ENCODE measurements at regions not wholly inside any gene's neighbourhood (a gene's known extent, or its start where the extent isn't known, plus 50 kb on each side); places are given as distances from the start of the nearest gene placed in this dataset.

GRCh38 chr12:124706363-124706762 lies 139.0 kb upstream of the NCOR2 start:
- Histone ChIP-seq H3K27ac (ENCODE audit: low read depth, low read length, poor library complexity, severe bottlenecking) (no peak overlapping the region), H3K79me2 (ENCODE audit: insufficient read depth, low read length) (no peaks in the 10 kb centered on the region), H2AFZ (ENCODE audit: low read length) (no peak overlapping the region), H3K4me2 (ENCODE audit: low read length) (no peak overlapping the region), H3K4me3 (ENCODE audit: low read depth, low read length, poor library complexity, severe bottlenecking) (no peak overlapping the region), H3K9me3 (ENCODE audit: low read length) (no peaks in the 10 kb centered on the region), H3K36me3 (ENCODE audit: insufficient read depth, low read length) (no peaks in the 10 kb centered on the region), H3K4me1 (ENCODE audit: insufficient read depth, low read length, severe bottlenecking) (no peaks in the 10 kb centered on the region), H3K9ac (ENCODE audit: low read length) (no peak overlapping the region), H3F3A (ENCODE audit: insufficient read depth, low read length) (no peaks in the 10 kb centered on the region), H3K9me2 (ENCODE audit: low read depth, low read length) (no peaks in the 10 kb centered on the region), H4K20me1 (ENCODE audit: insufficient read depth, low read length) (no peaks in the 10 kb centered on the region), H3K27me3 (ENCODE audit: insufficient read depth, low read length) (no peaks in the 10 kb centered on the region; the same call in 1 of the 2 replicates)
- TF ChIP-seq EZH2 (IDR thresholded peaks at IDR 0.05; ENCODE audit: borderline replicate concordance, low read length) (no peak), CTCF (IDR thresholded peaks at IDR 0.05; ENCODE audit: low read length) (no peak)

- Histone ChIP-seq H2AFZ (ENCODE audit: low read length) (no peak overlapping the region), H3K9ac (ENCODE audit: low read length) (no peak overlapping the region), H3K27ac (ENCODE audit: low read depth, low read length, poor library complexity, severe bottlenecking) (no peak overlapping the region), H3K4me1 (ENCODE audit: insufficient read depth, low read length, severe bottlenecking) (no peaks in the 10 kb centered on the region), H3K27me3 (ENCODE audit: insufficient read depth, low read length) (no peaks in the 10 kb centered on the region; the same call in 1 of the 2 replicates), H3K79me2 (ENCODE audit: insufficient read depth, low read length) (no peaks in the 10 kb centered on the region), H3K9me3 (ENCODE audit: low read length) (no peaks in the 10 kb centered on the region), H3K4me2 (ENCODE audit: low read length) (no peak overlapping the region), H3F3A (ENCODE audit: insufficient read depth, low read length) (no peaks in the 10 kb centered on the region), H3K36me3 (ENCODE audit: insufficient read depth, low read length) (no peaks in the 10 kb centered on the region), H3K9me2 (ENCODE audit: low read depth, low read length) (no peaks in the 10 kb centered on the region), H3K4me3 (ENCODE audit: low read depth, low read length, poor library complexity, severe bottlenecking) (no peak overlapping the region), H4K20me1 (ENCODE audit: insufficient read depth, low read length) (no peaks in the 10 kb centered on the region)
- TF ChIP-seq EZH2 (IDR thresholded peaks at IDR 0.05; ENCODE audit: borderline replicate concordance, low read length) (no peak), CTCF (IDR thresholded peaks at IDR 0.05; ENCODE audit: low read length) (no peak)
These were observed 138.2 kb upstream of the NCOR2 start for GRCh38 chr12:124705545-124706138.

GRCh38 chr12:124704619-124705018 lies 137.2 kb upstream of the NCOR2 start:
- H3K9me2 ChIP-seq (ENCODE audit: low read depth, low read length) = no peaks in the 10 kb centered on the region
- H3K4me3 ChIP-seq (ENCODE audit: low read depth, low read length, poor library complexity, severe bottlenecking) = no peak overlapping the region
- H3K27me3 ChIP-seq (ENCODE audit: insufficient read depth, low read length) = no peaks in the 10 kb centered on the region; the same call in 1 of the 2 replicates
- H3F3A ChIP-seq (ENCODE audit: insufficient read depth, low read length) = no peaks in the 10 kb centered on the region
- H3K27ac ChIP-seq (ENCODE audit: low read depth, low read length, poor library complexity, severe bottlenecking) = no peak overlapping the region
- H3K4me1 ChIP-seq (ENCODE audit: insufficient read depth, low read length, severe bottlenecking) = no peaks in the 10 kb centered on the region
- H3K79me2 ChIP-seq (ENCODE audit: insufficient read depth, low read length) = no peaks in the 10 kb centered on the region
- no peaks in the 10 kb centered on the region for H3K9me3 ChIP-seq (ENCODE audit: low read length)
- H2AFZ ChIP-seq (ENCODE audit: low read length) = no peak overlapping the region
- H4K20me1 ChIP-seq (ENCODE audit: insufficient read depth, low read length) = no peaks in the 10 kb centered on the region
- TF ChIP-seq CTCF (IDR thresholded peaks at IDR 0.05; ENCODE audit: low read length) (no peak), EZH2 (IDR thresholded peaks at IDR 0.05; ENCODE audit: borderline replicate concordance, low read length) (no peak)
- no peak overlapping the region for H3K9ac ChIP-seq (ENCODE audit: low read length)
- H3K36me3 ChIP-seq (ENCODE audit: insufficient read depth, low read length) = no peaks in the 10 kb centered on the region
- no peak overlapping the region for H3K4me2 ChIP-seq (ENCODE audit: low read length)

Measured in OCI-LY1 (cell line).